ENCODE measurements at regions not wholly inside any gene's neighbourhood (a gene's known extent, or its start where the extent isn't known, plus 50 kb on each side); places are given as distances from the start of the nearest gene placed in this dataset.

- Histone ChIP-seq H4K5ac (ENCODE audit: low read depth, low read length) (no peak overlapping the region), H2AK9ac (replicated peaks; ENCODE audit: low read depth, low read length, poor library complexity) (no peak overlapping the region), H2AFZ (replicated peaks; ENCODE audit: low read length, poor library complexity) (no peak overlapping the region), H3K56ac (ENCODE audit: extremely low read depth, insufficient read depth, low read length) (no peak overlapping the region), H3K36me3 (ENCODE audit: control insufficient read depth, insufficient read depth, low read length) (no peaks in the 10 kb centered on the region), H3K4me2 (ENCODE audit: low read depth, low read length) (no peak overlapping the region), H3K23ac (ENCODE audit: low read depth, low read length) (no peak overlapping the region), H3K18ac (ENCODE audit: low read depth, low read length) (no peak overlapping the region), H2BK5ac (ENCODE audit: low read depth, low read length, poor library complexity, severe bottlenecking) (no peak overlapping the region), H2AK5ac (ENCODE audit: low read depth, low read length) (no peak overlapping the region), H3K14ac (replicated peaks; ENCODE audit: low read depth, low read length) (no peak overlapping the region), H3K9me3 (ENCODE audit: control insufficient read depth, insufficient read depth, low read length) (peaks cover 4% of the 10 kb centered on the region; the same call in 1 of the 2 replicates), H3K4me1 (ENCODE audit: control insufficient read depth, insufficient read depth, low read length) (no peaks in the 10 kb centered on the region), H4K91ac (ENCODE audit: insufficient read depth, low read depth, low read length) (no peak overlapping the region), H2BK15ac (ENCODE audit: low read depth, low read length) (no peak overlapping the region), H3K79me1 (ENCODE audit: low read depth in 1 of 2, low read length in 2 of 2) (no peaks in the 10 kb centered on the region), H3K9me1 (ENCODE audit: insufficient read depth, low read length) (no peaks in the 10 kb centered on the region), H3K4me3 (ENCODE audit: insufficient read depth, low read depth, low read length) (no peak overlapping the region), H3K4ac (ENCODE audit: low read depth, low read length) (no peak overlapping the region), H4K20me1 (ENCODE audit: insufficient read depth, low read length) (no peaks in the 10 kb centered on the region), H2BK20ac (ENCODE audit: low read depth, low read length) (no peak overlapping the region), H2BK120ac (ENCODE audit: low read depth, low read length) (no peak overlapping the region), H3K9ac (ENCODE audit: low read depth, low read length) (no peak overlapping the region), H3K27me3 (ENCODE audit: control insufficient read depth, insufficient read depth, low read length) (no peaks in the 10 kb centered on the region), H4K8ac (ENCODE audit: low read depth in 2 of 2, low read length in 2 of 2) (no peak overlapping the region), H3K27ac (ENCODE audit: insufficient read depth, low read length) (no peak overlapping the region)
- no TSS peak for BruUV-seq (replicated peaks)
- in situ Hi-C loops (cut with MboI; ENCODE audit: low sequenced_read_pairs) (no loop called here), dilution Hi-C loops (cut with HindIII; ENCODE audit: low sequenced_read_pairs, unreplicated experiment) (no loop called here), intact Hi-C loops (cut with micrococcal nuclease) (no loop called here)
- WGBS, 2 experiments (ENCODE audit: extremely low coverage in 2 of 2, insufficient read length in 1 of 2), result no CpG with 5 or more reads among the region's 4 CpGs
- TF ChIP-seq POLR2A (IDR thresholded peaks at IDR 0.05; ENCODE audit: low read depth, low read length), result no peak
- TF ChIP-seq RCOR1 (IDR thresholded peaks at IDR 0.05; ENCODE audit: insufficient replicate concordance, low read length), result no peak
- TF ChIP-seq BHLHE40 (IDR thresholded peaks at IDR 0.05; ENCODE audit: low read depth, low read length), result no peak
- TF ChIP-seq RFX5 (IDR thresholded peaks at IDR 0.05; ENCODE audit: low read depth, low read length), result no peak
- no peak for TF ChIP-seq CTCF (conservative IDR thresholded peaks at IDR 0.05; ENCODE audit: low read depth, low read length)
- TF ChIP-seq RAD21 (IDR thresholded peaks at IDR 0.05; ENCODE audit: low read length), result no peak
- TF ChIP-seq ELK1 (IDR thresholded peaks at IDR 0.05; ENCODE audit: borderline replicate concordance, low read depth, low read length), result no peak
- no peak for TF ChIP-seq FOS (IDR thresholded peaks at IDR 0.05; ENCODE audit: low read depth, low read length)
- TF ChIP-seq CHD1 (IDR thresholded peaks at IDR 0.05; ENCODE audit: low read depth, low read length), result no peak
- no peak for TF ChIP-seq CEBPB (IDR thresholded peaks at IDR 0.05; ENCODE audit: low read depth, low read length)
- TF ChIP-seq USF2 (IDR thresholded peaks at IDR 0.05; ENCODE audit: low read depth, low read length), result no peak
- no peak for TF ChIP-seq SMC3 (IDR thresholded peaks at IDR 0.05; ENCODE audit: low read depth, low read length)
- no peak for TF ChIP-seq MAZ (IDR thresholded peaks at IDR 0.05; ENCODE audit: borderline replicate concordance, low read depth, low read length)
- no peak for TF ChIP-seq MXI1 (IDR thresholded peaks at IDR 0.05; ENCODE audit: borderline replicate concordance, low read depth, low read length)
- TF ChIP-seq NFE2L2 (IDR thresholded peaks at IDR 0.05; ENCODE audit: low read depth, low read length), result no peak
- TF ChIP-seq MAFK (IDR thresholded peaks at IDR 0.05; ENCODE audit: low read depth, low read length), result no peak
- DNase-seq (no peak), ATAC-seq (ENCODE audit: low read depth) (no peak)
- ChIA-PET CTCF (no interaction called here), POLR2A (ENCODE audit: unreplicated experiment) (no interaction called here)
These were observed 265.7 kb upstream of the SLC10A2 start for GRCh38 chr13:103331924-103332323.

All from IMR-90 (cell line).